ENCODE measurements at regions not wholly inside any gene's neighbourhood (a gene's known extent, or its start where the extent isn't known, plus 50 kb on each side); places are given as distances from the start of the nearest gene placed in this dataset.

DNA sequence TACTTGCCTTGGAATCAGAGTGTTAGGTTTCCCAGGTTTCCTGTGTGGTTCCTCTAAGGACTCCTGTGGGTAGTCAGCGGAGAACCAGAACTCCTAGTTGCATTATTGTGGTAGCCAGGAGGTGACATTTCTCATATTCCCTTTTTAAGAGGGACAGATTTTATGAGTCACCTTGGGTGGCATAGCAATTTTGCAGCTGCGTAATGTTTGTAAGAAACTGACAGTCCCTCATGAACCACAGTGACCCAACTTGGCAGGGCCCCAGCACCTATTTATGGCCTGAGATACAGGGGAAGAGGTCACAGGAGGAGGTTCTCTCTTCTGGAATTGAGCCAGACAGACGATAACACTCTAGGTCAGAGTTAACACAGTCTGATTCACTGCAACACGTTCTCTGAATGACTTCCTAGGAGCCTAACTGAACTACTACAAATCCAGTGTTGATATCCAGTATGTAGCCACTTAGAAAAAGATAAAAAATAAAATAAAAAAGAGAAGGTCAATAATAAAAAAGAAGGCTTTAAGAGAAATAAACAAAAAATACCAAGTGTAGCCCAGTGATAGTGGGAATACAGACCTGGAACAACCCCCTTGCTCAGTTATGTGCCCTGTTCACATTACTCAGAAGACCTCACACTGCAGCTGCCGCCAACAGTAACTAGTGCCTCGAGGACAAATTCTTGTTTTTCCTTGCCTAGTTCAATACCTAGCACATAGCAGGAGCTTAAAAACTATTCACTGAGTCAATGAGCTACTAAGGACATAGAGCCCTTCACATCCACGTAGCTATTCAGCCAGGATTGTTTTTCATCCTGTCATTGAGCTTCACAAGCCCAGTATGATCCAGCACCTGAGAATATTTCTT, 50.7 kb upstream of the VLDLR start:
- DNase-seq: peak; percentile 60 to 75 (median 62)
